HepG2 (cell line): ENCODE measurements at regions not wholly inside any gene's neighbourhood (a gene's known extent, or its start where the extent isn't known, plus 50 kb on each side); places are given as distances from the start of the nearest gene placed in this dataset.

ENCODE experiments used
- EZH2 ChIP-seq: conservative IDR thresholded peaks from 2 replicates; pipeline ENCODE4 v1.6.1; 2012; ENCODE audit warnings: mild to moderate bottlenecking, low read depth, low read length, moderate library complexity
- GABPA ChIP-seq, 2 experiments: IDR thresholded peaks; 2 replicates each; pipeline ENCODE4 v1.6.1; 2011 to 2016; ENCODE audit warnings: low read depth in 2 of 2, low read length in 1 of 2, missing biosample characterization in 1 of 2, missing genetic modification characterization in 1 of 2
- JUNB ChIP-seq: sonication (generic); formaldehyde crosslinking; IDR thresholded peaks from 2 replicates; pipeline ENCODE4 v1.8.0; 2022; ENCODE audit warnings: missing genetic modification reagents, mild to moderate bottlenecking, borderline replicate concordance
- RAD51 ChIP-seq: fragments of 450-650 bp; IDR thresholded peaks from 2 replicates; pipeline ENCODE4 v1.6.1; 2016; ENCODE audit warnings: borderline replicate concordance
- SIN3A ChIP-seq: IDR thresholded peaks from 2 replicates; pipeline ENCODE4 v1.6.1; 2011; ENCODE audit warnings: low read depth, mild to moderate bottlenecking, control low read depth, low read length, borderline replicate concordance
- SMARCC2 ChIP-seq: fragments of 450-650 bp; IDR thresholded peaks from 2 replicates; pipeline ENCODE4 v1.6.1; 2017; ENCODE audit warnings: antibody characterized with exemption, mild to moderate bottlenecking
- ZNF761 ChIP-seq: sonication (generic); formaldehyde crosslinking; conservative IDR thresholded peaks from 2 replicates; pipeline ENCODE4 v1.4.0; 2020; ENCODE audit warnings: mild to moderate bottlenecking, missing genetic modification reagents
- TF ChIP-seq, protein P1 (sequence below): sonication (generic); formaldehyde crosslinking; IDR thresholded peaks from 2 replicates; pipeline ENCODE4 v1.4.0; 2020; ENCODE audit warnings: mild to moderate bottlenecking, missing genetic modification reagents
- TF ChIP-seq, protein P2 (sequence below), 2 experiments: fragments of 450-650 bp in 1 of 2; sonication (generic) in 1 of 2; formaldehyde crosslinking; IDR thresholded peaks; 2 replicates each; pipeline versions ENCODE4 v1.5.0 to v1.8.0; 2020 to 2022; ENCODE audit warnings: mild to moderate bottlenecking in 1 of 2, missing genetic modification reagents in 1 of 2
- TF ChIP-seq, protein P3 (sequence below): fragments of 450-650 bp; IDR thresholded peaks from 2 replicates; pipeline ENCODE4 v1.6.1; 2017; ENCODE audit warnings: mild to moderate bottlenecking
- TF ChIP-seq, protein P4 (sequence below): sonication (generic); formaldehyde crosslinking; conservative IDR thresholded peaks from 2 replicates; pipeline ENCODE4 v1.4.0; 2020; ENCODE audit warnings: missing genetic modification reagents

DNA sequence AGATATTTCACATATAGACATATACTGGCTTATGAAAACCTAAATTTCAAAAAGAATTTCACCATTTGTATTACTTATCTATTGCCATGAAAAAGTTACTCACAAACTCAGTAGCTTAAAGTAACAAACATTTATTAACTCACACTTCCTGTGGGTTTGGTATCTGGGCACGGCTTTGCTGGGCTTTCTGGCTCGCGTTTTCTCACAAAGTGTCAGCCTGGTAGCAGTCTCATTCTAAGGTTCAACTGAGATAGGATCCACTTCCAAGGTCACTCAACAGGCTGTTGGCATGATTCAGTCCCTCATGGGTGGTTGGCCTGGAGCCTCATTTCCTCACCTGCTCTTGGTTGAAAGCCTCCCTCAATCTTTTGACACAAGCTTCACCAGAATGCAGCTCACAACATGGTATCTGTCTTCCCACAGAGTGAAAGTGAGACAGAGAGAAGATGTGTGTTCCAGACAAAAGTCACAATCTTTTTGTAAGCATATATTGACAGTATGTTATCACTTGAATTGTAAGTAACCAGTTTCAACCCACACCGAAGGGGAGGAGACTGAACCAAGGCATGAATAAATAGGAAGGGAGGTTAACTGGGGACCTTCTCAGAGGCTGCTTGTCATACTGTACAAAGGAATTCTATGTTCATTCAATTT is 1065.8 kb upstream of the SPRY2 start:
- no peak for TF ChIP-seq ZNF761 (CRISPR knock-in tag)
- TF ChIP-seq, protein P1, sequence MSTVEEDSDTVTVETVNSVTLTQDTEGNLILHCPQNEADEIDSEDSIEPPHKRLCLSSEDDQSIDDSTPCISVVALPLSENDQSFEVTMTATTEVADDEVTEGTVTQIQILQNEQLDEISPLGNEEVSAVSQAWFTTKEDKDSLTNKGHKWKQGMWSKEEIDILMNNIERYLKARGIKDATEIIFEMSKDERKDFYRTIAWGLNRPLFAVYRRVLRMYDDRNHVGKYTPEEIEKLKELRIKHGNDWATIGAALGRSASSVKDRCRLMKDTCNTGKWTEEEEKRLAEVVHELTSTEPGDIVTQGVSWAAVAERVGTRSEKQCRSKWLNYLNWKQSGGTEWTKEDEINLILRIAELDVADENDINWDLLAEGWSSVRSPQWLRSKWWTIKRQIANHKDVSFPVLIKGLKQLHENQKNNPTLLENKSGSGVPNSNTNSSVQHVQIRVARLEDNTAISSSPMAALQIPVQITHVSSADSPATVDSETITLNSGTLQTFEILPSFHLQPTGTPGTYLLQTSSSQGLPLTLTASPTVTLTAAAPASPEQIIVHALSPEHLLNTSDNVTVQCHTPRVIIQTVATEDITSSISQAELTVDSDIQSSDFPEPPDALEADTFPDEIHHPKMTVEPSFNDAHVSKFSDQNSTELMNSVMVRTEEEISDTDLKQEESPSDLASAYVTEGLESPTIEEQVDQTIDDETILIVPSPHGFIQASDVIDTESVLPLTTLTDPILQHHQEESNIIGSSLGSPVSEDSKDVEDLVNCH: no peak
- no peak for TF ChIP-seq GABPA (IDR thresholded peaks at IDR 0.05; ENCODE audit: low read depth, low read length)
- TF ChIP-seq GABPA (CRISPR knock-in tag; IDR thresholded peaks at IDR 0.05; ENCODE audit: low read depth): no peak
- no peak for TF ChIP-seq SIN3A
- no peak for TF ChIP-seq EZH2
- TF ChIP-seq, protein P2, sequence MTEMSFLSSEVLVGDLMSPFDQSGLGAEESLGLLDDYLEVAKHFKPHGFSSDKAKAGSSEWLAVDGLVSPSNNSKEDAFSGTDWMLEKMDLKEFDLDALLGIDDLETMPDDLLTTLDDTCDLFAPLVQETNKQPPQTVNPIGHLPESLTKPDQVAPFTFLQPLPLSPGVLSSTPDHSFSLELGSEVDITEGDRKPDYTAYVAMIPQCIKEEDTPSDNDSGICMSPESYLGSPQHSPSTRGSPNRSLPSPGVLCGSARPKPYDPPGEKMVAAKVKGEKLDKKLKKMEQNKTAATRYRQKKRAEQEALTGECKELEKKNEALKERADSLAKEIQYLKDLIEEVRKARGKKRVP (CRISPR knock-in tag; IDR thresholded peaks at IDR 0.05): no peak
- TF ChIP-seq, protein P3, sequence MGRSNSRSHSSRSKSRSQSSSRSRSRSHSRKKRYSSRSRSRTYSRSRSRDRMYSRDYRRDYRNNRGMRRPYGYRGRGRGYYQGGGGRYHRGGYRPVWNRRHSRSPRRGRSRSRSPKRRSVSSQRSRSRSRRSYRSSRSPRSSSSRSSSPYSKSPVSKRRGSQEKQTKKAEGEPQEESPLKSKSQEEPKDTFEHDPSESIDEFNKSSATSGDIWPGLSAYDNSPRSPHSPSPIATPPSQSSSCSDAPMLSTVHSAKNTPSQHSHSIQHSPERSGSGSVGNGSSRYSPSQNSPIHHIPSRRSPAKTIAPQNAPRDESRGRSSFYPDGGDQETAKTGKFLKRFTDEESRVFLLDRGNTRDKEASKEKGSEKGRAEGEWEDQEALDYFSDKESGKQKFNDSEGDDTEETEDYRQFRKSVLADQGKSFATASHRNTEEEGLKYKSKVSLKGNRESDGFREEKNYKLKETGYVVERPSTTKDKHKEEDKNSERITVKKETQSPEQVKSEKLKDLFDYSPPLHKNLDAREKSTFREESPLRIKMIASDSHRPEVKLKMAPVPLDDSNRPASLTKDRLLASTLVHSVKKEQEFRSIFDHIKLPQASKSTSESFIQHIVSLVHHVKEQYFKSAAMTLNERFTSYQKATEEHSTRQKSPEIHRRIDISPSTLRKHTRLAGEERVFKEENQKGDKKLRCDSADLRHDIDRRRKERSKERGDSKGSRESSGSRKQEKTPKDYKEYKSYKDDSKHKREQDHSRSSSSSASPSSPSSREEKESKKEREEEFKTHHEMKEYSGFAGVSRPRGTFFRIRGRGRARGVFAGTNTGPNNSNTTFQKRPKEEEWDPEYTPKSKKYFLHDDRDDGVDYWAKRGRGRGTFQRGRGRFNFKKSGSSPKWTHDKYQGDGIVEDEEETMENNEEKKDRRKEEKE: no peak
- no peak for TF ChIP-seq JUNB (CRISPR knock-in tag)
- TF ChIP-seq SMARCC2: no peak
- no peak for TF ChIP-seq RAD51
- TF ChIP-seq, protein P4, sequence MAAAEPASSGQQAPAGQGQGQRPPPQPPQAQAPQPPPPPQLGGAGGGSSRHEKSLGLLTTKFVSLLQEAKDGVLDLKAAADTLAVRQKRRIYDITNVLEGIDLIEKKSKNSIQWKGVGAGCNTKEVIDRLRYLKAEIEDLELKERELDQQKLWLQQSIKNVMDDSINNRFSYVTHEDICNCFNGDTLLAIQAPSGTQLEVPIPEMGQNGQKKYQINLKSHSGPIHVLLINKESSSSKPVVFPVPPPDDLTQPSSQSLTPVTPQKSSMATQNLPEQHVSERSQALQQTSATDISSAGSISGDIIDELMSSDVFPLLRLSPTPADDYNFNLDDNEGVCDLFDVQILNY: no peak
